Karpas-422 (cell line): ENCODE measurements at regions not wholly inside any gene's neighbourhood (a gene's known extent, or its start where the extent isn't known, plus 50 kb on each side); places are given as distances from the start of the nearest gene placed in this dataset.

Experiments
- DNase-seq: peaks from one replicate; pipeline ENCODE4 v3.0.0-alpha.2; 2015
- H2AFZ ChIP-seq: fragments of 200-600 bp; sonication (generic); 2 replicates; pipeline ENCODE4 v1.6.1; 2014; ENCODE audit warnings: antibody characterized with exemption, low read length, mixed read lengths
- H3K27ac ChIP-seq: fragments of 200-600 bp; sonication (generic); 2 replicates; pipeline ENCODE4 v1.5.1; 2014; ENCODE audit warnings: mild to moderate bottlenecking, low read length, moderate library complexity
- H3K27me3 ChIP-seq: fragments of 200-600 bp; sonication (generic); 2 replicates; pipeline ENCODE4 v1.6.1; 2014; ENCODE audit warnings: low read length, mixed read lengths
- H3K36me3 ChIP-seq: fragments of 200-600 bp; sonication (generic); 2 replicates; pipeline ENCODE4 v1.6.1; 2014; ENCODE audit warnings: low read length, mixed read lengths; ENCODE audit not compliant: insufficient read depth
- H3K4me1 ChIP-seq: fragments of 200-600 bp; sonication (generic); 2 replicates; pipeline ENCODE4 v1.6.1; 2014; ENCODE audit warnings: mild to moderate bottlenecking, low read length, mixed read lengths
- H3K4me2 ChIP-seq: fragments of 200-600 bp; sonication (generic); 2 replicates; pipeline ENCODE4 v1.6.1; 2014; ENCODE audit warnings: low read length, low read depth, mild to moderate bottlenecking; ENCODE audit not compliant: poor library complexity, severe bottlenecking
- H3K4me3 ChIP-seq: fragments of 200-600 bp; sonication (generic); 2 replicates; pipeline ENCODE4 v1.5.1; 2014; ENCODE audit warnings: mild to moderate bottlenecking, antibody characterized with exemption, low read length, mixed read lengths
- H3K79me2 ChIP-seq: fragments of 200-600 bp; sonication (generic); 2 replicates; pipeline ENCODE4 v1.6.1; 2014; ENCODE audit warnings: mild to moderate bottlenecking, low read length, mixed read lengths
- H3K9ac ChIP-seq: fragments of 200-600 bp; sonication (generic); 2 replicates; pipeline ENCODE4 v1.6.0; 2014; ENCODE audit warnings: low read length
- H3K9me2 ChIP-seq: fragments of 200-600 bp; sonication (generic), shearing (Covaris generic); replicated peaks from 2 replicates; pipeline ENCODE4 v1.6.0; 2014; ENCODE audit warnings: mild to moderate bottlenecking, low read length, moderate library complexity; ENCODE audit not compliant: insufficient read depth
- H3K9me3 ChIP-seq: fragments of 300-700, 200-600 bp; sonication (generic); 2 replicates; pipeline ENCODE4 v1.6.1; 2014; ENCODE audit warnings: low read length, mixed read lengths
- H4K20me1 ChIP-seq: fragments of 200-600 bp; sonication (generic); 2 replicates; pipeline ENCODE4 v1.6.1; 2014; ENCODE audit warnings: mild to moderate bottlenecking, antibody characterized with exemption, low read length, low read depth; ENCODE audit not compliant: insufficient read depth

DNA sequence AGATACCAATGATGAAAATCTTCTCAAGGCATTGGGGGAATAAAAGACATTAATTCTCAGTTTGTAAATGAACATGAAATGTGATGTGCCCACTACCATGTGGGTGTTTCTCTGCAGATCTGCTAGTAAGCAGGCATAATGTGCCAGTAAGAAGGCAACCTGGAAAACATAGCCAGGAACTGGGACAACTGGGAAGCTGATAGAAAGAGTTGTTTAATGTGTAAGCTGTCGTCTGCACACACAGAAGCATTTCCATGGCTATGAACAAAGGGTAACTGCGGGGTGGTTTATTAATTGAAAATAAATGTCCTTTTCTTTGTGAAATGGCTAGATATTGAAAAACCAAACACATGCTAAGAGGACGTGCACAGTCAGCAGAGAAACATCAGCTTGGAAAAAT is 52.0 kb downstream of the ZC3H11B start:
- no peak for DNase-seq
- H3K27me3 ChIP-seq = no peaks in the 10 kb centered on the region

DNA sequence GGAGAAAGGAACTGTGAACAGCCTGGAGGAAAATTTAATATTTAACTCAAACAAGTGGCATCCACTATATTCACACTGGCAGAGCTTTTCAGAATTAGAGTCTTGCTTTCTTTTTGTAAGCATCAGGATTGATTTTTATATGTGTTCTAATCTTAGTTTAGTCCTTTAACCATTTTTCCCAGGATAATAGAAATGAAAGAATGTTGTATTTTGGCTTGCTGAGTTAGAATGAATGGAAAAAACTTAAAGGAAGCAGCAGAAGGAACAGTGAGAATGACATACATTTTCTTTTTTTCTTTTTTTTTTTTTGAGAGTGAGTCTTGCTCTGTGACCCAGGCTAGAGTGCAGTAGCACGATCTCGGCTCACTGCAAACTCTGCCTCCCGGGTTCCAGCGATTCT is 53.0 kb downstream of the ZC3H11B start:
- no peak overlapping the region for H2AFZ ChIP-seq
- no peaks in the 10 kb centered on the region for H3K79me2 ChIP-seq
- no peaks in the 10 kb centered on the region for H3K36me3 ChIP-seq
- DNase-seq = no peak
- H3K4me1 ChIP-seq = no peaks in the 10 kb centered on the region
- no peak overlapping the region for H3K4me3 ChIP-seq
- no peaks in the 10 kb centered on the region for H3K9me2 ChIP-seq
- H3K4me2 ChIP-seq = no peak overlapping the region
- no peaks in the 10 kb centered on the region for H3K27me3 ChIP-seq
- no peaks in the 10 kb centered on the region for H3K9me3 ChIP-seq
- H3K27ac ChIP-seq = no peak overlapping the region
- H3K9ac ChIP-seq = no peak overlapping the region
- H4K20me1 ChIP-seq = no peaks in the 10 kb centered on the region

More for the DNA sequence above, 52.0 kb downstream of the ZC3H11B start:
- Histone ChIP-seq H3K9me3 (no peaks in the 10 kb centered on the region), H3K79me2 (no peaks in the 10 kb centered on the region), H2AFZ (no peak overlapping the region), H3K27ac (no peak overlapping the region), H3K4me3 (no peak overlapping the region), H3K9me2 (no peaks in the 10 kb centered on the region), H3K4me2 (no peak overlapping the region), H3K4me1 (no peaks in the 10 kb centered on the region), H3K36me3 (no peaks in the 10 kb centered on the region), H3K9ac (no peak overlapping the region), H4K20me1 (no peaks in the 10 kb centered on the region)

DNA sequence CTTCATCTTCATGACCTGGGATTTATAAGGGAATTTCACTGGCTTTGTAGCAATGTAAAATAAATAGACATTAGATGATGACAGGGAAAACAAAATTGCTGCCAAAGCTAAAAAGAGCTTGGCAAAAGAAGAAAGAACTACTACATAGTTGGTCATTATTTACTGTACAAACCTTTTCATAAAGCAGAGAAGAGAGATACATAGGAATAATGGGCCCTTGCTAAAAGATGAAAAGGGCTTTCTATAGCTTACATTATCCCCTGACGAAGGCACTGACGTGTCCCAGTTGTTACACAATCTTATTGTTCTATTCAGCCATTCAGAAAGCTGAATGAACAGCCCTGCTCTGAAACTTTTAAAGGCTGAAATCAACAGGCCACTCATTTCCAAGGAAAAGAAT is 57.1 kb downstream of the ZC3H11B start:
- no peaks in the 10 kb centered on the region for H3K27me3 ChIP-seq
- no peaks in the 10 kb centered on the region for H3K36me3 ChIP-seq
- no peaks in the 10 kb centered on the region for H3K4me1 ChIP-seq
- H2AFZ ChIP-seq = no peak overlapping the region
- no peaks in the 10 kb centered on the region for H3K9me3 ChIP-seq
- no peak overlapping the region for H3K4me2 ChIP-seq
- H3K79me2 ChIP-seq = no peaks in the 10 kb centered on the region
- no peak overlapping the region for H3K9ac ChIP-seq
- H3K4me3 ChIP-seq = no peak overlapping the region
- no peak for DNase-seq
- no peaks in the 10 kb centered on the region for H4K20me1 ChIP-seq
- no peaks in the 10 kb centered on the region for H3K9me2 ChIP-seq
- no peak overlapping the region for H3K27ac ChIP-seq

DNA sequence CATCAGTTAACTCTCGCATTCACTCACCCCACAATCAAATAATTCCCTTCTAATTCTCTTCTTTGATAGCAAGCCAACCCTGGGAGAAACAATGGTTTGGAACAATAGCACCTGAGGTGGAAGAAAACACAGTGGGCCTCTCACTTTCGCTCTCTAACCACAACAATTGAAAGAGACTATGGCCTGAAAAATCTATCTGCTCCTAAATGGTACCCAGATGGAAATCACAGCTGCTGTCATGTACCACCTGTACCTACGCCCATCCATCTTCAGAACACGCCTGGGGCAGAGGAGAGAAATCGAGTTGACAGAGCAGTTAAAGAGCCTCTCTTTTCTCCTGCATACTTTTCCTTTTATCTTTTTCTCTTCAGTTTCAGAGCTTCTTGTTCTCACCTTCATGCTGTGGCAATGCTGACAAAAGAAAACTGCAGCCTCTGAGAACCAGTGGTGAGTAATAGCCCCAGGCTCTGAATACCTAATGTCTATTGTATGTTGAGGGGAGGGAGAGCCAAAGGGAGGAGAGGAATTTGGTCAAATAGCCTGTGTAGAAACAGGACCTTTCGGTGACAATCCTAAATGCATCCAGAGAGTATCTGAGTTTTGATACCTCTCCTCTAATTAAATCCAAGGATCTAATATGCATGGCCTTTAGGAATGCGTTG is 57.7 kb downstream of the ZC3H11B start:
- H3K27me3 ChIP-seq = no peaks in the 10 kb centered on the region
- DNase-seq = no peak
- H3K4me3 ChIP-seq = no peak overlapping the region
- no peaks in the 10 kb centered on the region for H3K4me1 ChIP-seq
- H3K27ac ChIP-seq = no peak overlapping the region
- no peaks in the 10 kb centered on the region for H3K36me3 ChIP-seq
- H3K4me2 ChIP-seq = no peak overlapping the region
- H3K9ac ChIP-seq = no peak overlapping the region
- H2AFZ ChIP-seq = no peak overlapping the region
- H4K20me1 ChIP-seq = no peaks in the 10 kb centered on the region
- H3K9me3 ChIP-seq = no peaks in the 10 kb centered on the region
- no peaks in the 10 kb centered on the region for H3K9me2 ChIP-seq
- H3K79me2 ChIP-seq = no peaks in the 10 kb centered on the region

DNA sequence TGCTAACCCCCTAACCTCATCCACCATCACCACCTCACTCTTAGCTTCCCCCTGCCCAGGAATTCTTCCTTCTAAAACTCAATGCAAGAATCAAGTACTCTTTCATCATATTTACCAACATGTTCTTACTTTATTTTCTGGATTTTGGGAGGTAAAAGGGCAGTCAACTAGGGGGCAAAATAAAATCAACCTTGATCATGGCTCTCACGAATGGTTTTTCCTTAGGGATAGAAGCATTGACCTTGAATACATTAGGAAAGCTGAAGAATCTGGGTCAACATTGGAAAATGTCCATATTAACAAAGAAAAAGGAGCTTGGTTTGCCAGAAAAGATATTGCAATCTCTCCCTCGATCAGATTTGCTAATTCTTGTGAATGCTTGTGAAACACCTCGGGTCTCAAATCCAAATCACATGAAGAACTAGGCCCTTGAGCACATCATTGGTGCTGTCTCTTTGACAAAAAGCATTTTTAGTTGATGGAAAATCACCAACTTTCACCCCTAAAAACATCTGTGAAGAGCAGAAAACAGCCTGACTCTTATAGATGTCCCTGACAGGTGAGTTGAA is 58.9 kb downstream of the ZC3H11B start:
- Histone ChIP-seq H3K4me3 (no peak overlapping the region), H3K27me3 (no peaks in the 10 kb centered on the region), H3K4me2 (no peak overlapping the region), H3K79me2 (no peaks in the 10 kb centered on the region), H4K20me1 (no peaks in the 10 kb centered on the region), H3K4me1 (no peaks in the 10 kb centered on the region), H3K36me3 (no peaks in the 10 kb centered on the region), H3K9ac (no peak overlapping the region), H3K9me3 (no peaks in the 10 kb centered on the region), H3K27ac (no peak overlapping the region), H2AFZ (no peak overlapping the region), H3K9me2 (no peaks in the 10 kb centered on the region)
- DNase-seq = no peak

DNA sequence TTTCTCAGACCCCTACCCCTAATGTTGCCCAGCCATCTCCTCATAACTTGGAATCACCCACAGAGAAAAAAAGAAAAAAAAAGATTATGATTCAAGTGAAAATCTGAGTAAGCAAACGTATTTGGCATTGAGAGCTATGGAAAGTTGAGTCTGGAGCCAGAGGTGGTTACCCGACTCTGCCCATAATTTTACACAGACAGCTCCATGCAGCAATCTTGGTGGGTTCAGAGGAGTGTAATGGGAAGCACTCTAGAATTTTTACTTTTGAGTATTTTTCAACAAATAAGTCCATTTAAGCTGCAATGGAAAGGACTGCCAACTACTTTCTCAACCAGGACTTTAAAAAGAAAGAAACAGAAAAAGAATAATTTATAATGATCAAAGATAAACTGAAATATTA is 62.7 kb downstream of the ZC3H11B start:
- Histone ChIP-seq H4K20me1 (no peaks in the 10 kb centered on the region), H2AFZ (no peak overlapping the region), H3K9me2 (no peaks in the 10 kb centered on the region), H3K27ac (no peak overlapping the region), H3K4me2 (no peak overlapping the region), H3K4me3 (no peak overlapping the region), H3K27me3 (no peaks in the 10 kb centered on the region), H3K36me3 (no peaks in the 10 kb centered on the region), H3K9ac (no peak overlapping the region), H3K4me1 (no peaks in the 10 kb centered on the region), H3K9me3 (no peaks in the 10 kb centered on the region), H3K79me2 (no peaks in the 10 kb centered on the region)
- DNase-seq = no peak

DNA sequence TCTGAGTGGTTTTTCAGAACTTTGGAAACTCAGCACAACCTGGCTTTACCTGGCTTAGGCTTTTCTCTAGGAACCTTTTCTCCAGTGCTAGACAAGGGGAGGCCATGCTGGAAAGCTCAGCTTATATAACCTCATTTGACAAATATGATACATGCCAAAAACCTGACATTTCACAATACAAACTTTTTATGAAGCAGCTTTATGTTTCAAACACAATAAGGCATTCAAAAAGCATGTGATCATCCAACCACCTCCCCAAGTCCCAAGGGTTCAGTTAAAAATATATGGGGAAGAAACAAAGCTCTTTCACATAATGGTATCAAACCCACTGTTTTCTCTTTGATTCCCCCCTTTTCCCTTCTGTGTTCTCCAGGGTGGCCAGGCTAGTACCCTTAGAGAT is 63.7 kb downstream of the ZC3H11B start:
- Histone ChIP-seq H3K79me2 (no peaks in the 10 kb centered on the region), H3K4me1 (no peaks in the 10 kb centered on the region), H3K9ac (no peak overlapping the region)

DNA sequence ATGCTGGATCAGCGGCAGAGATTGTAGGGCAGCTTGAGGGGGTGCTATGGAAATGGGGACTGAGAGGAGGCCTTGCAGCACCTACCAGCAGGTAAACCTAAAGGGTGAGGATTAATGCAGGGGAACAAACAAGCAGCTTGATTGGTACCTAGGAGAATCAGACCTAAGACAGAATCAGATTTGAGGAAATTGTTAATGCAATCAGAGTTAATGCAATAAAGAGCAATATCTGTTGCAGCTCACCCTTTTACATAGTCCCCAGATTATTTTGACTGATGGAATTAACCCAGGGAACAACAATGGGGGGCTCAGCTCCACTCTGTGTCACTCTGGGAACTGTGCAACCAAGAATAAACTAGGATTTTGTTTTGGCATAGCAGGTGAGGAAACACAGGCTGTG is 64.5 kb downstream of the ZC3H11B start:
- no peak for DNase-seq
- Histone ChIP-seq H3K9me3 (no peaks in the 10 kb centered on the region), H3K36me3 (no peaks in the 10 kb centered on the region), H2AFZ (no peak overlapping the region), H3K79me2 (no peaks in the 10 kb centered on the region), H3K9ac (no peak overlapping the region), H3K4me2 (no peak overlapping the region), H3K27me3 (no peaks in the 10 kb centered on the region), H3K9me2 (no peaks in the 10 kb centered on the region), H3K27ac (no peak overlapping the region), H4K20me1 (no peaks in the 10 kb centered on the region), H3K4me3 (no peak overlapping the region), H3K4me1 (no peaks in the 10 kb centered on the region)

More for the DNA sequence above, 63.7 kb downstream of the ZC3H11B start:
- Histone ChIP-seq H4K20me1 (no peaks in the 10 kb centered on the region), H2AFZ (no peak overlapping the region), H3K27ac (no peak overlapping the region), H3K27me3 (no peaks in the 10 kb centered on the region), H3K36me3 (no peaks in the 10 kb centered on the region), H3K9me2 (no peaks in the 10 kb centered on the region), H3K9me3 (no peaks in the 10 kb centered on the region), H3K4me3 (no peak overlapping the region), H3K4me2 (no peak overlapping the region)
- no peak for DNase-seq
